ENCODE measurements at regions not wholly inside any gene's neighbourhood (a gene's known extent, or its start where the extent isn't known, plus 50 kb on each side); places are given as distances from the start of the nearest gene placed in this dataset.

- no peak overlapping the region; the same call in 1 of the 2 replicates for H2AK5ac ChIP-seq (ENCODE audit: low read depth, low read length)
- peak overlapping the region; percentile 47 for H3K4ac ChIP-seq (replicated peaks; ENCODE audit: insufficient read length, low read depth, low read length)
- H3K4me2 ChIP-seq (ENCODE audit: insufficient read depth in 1 of 2, low read depth in 2 of 2, low read length in 2 of 2): no peak overlapping the region
- no peak overlapping the region for H3K23ac ChIP-seq (ENCODE audit: insufficient read length)
- no peaks in the 10 kb centered on the region for H3K79me1 ChIP-seq (ENCODE audit: low read depth, low read length)
- H4K20me1 ChIP-seq (replicated peaks in 1 of 2; ENCODE audit: control insufficient read depth in 1 of 2, insufficient read depth in 2 of 2, low read length in 2 of 2): no peaks in the 10 kb centered on the region
- no peak overlapping the region for H3K4me3 ChIP-seq (ENCODE audit: extremely low read depth in 1 of 4, insufficient read depth in 2 of 4, low read depth in 3 of 4, low read length in 4 of 4)
- H3K27me3 ChIP-seq (replicated peaks in 1 of 4; ENCODE audit: control insufficient read depth in 3 of 4, extremely low read depth in 1 of 4, insufficient read depth in 3 of 4, low read length in 3 of 4): no peaks in the 10 kb centered on the region; a peak in 2 of 7 replicates
- no peak overlapping the region for H2BK15ac ChIP-seq (ENCODE audit: low read length)
- no peak overlapping the region; the same call in 1 of the 2 replicates for H3K27ac ChIP-seq (ENCODE audit: low read depth, low read length)
- H4K91ac ChIP-seq (replicated peaks; ENCODE audit: insufficient read length, low read length): peak overlapping the region; percentile 75
- DNase-seq (ENCODE audit: low read depth in 1 of 2, low spot score in 2 of 2) (no peak), FAIRE-seq (no peak)
- peak overlapping the region; percentile 45 for H4K5ac ChIP-seq (ENCODE audit: insufficient read length, low read depth, low read length)
- no peaks in the 10 kb centered on the region for H3K23me2 ChIP-seq (ENCODE audit: low read depth, low read length)
- H3K9ac ChIP-seq (replicated peaks in 1 of 4; ENCODE audit: extremely low read depth in 1 of 4, low read depth in 3 of 4, low read length in 3 of 4): no peak overlapping the region
- TF ChIP-seq TAF1 (IDR thresholded peaks at IDR 0.05; ENCODE audit: low read depth, low read length) (0 out of 2 replicates have a peak, but pooled peaks have one; percentile 22), ATF2 (IDR thresholded peaks at IDR 0.05; ENCODE audit: low read length) (no peak), TBP (IDR thresholded peaks at IDR 0.05; ENCODE audit: low read depth, low read length) (peak; percentile 51; the same call in 1 of the 2 replicates), CTBP2 (IDR thresholded peaks at IDR 0.05; ENCODE audit: borderline replicate concordance, insufficient read depth, insufficient read length, low read length) (no peak)
- H2BK5ac ChIP-seq (ENCODE audit: low read depth, low read length): peak overlapping the region; percentile 38; the same call in 1 of the 2 replicates
- H3K14ac ChIP-seq (ENCODE audit: insufficient read length): no peak overlapping the region
- H3K18ac ChIP-seq (ENCODE audit: extremely low read depth, low read length): peak overlapping the region; percentile 84; the same call in 1 of the 2 replicates
- no peaks in the 10 kb centered on the region for H3K79me2 ChIP-seq (ENCODE audit: control insufficient read depth in 1 of 2, insufficient read depth in 2 of 2, low read length in 2 of 2)
- POLR2A ChIA-PET (ENCODE audit: partially characterized antibody): interaction anchor here (0.7 to 2.0 kb wide), 13 partner anchors 8 to 138 kb away, joined by 3 to 9 read pairs (median 4); partner anchors contain the start of gene MSH6
- no peaks in the 10 kb centered on the region for H3K36me3 ChIP-seq (ENCODE audit: control insufficient read depth in 2 of 4, insufficient read depth in 4 of 4, low read length in 3 of 4)
- CTCF ChIA-PET (ENCODE audit: partially characterized antibody): interaction anchor here (0.6 to 7.0 kb wide), 49 partner anchors 8 to 255 kb away, joined by 3 to 73 read pairs (median 5); no protein-coding TSS in a partner anchor
- H2BK12ac ChIP-seq (ENCODE audit: low read depth, low read length): peak overlapping the region; percentile 72; the same call in 1 of the 2 replicates
- H2BK120ac ChIP-seq (replicated peaks; ENCODE audit: low read depth, low read length): peak overlapping the region; percentile 81
- WGBS, 2 experiments (ENCODE audit: extremely low coverage in 1 of 2, insufficient coverage in 1 of 2, insufficient read length in 1 of 2, insufficient replicate concordance in 2 of 2, low coverage in 1 of 2, low lambda C conversion rate in 2 of 2, missing lambda C conversion rate in 1 of 2): 54% methylated on average over 15 of the region's 15 CpGs; no CpG with 5 or more reads in 1 of the 2 experiments
- H3K56ac ChIP-seq (replicated peaks; ENCODE audit: insufficient read length, low read depth, low read length): no peak overlapping the region
- H3K4me1 ChIP-seq (replicated peaks in 1 of 4; ENCODE audit: control insufficient read depth in 3 of 4, insufficient read depth in 4 of 4, low read length in 3 of 4): peaks cover 9 to 19% (median 17%) of the 10 kb centered on the region in 4 experiments
- peak overlapping the region; percentile 18 for H2BK20ac ChIP-seq (ENCODE audit: low read length)
- peak overlapping the region; percentile 9; the same call in 1 of the 2 replicates for H2AFZ ChIP-seq (ENCODE audit: low read length)
- H3K9me3 ChIP-seq (ENCODE audit: insufficient read depth in 2 of 2, low read depth in 1 of 2, low read length in 1 of 2): no peaks in the 10 kb centered on the region
- no peak overlapping the region for H4K8ac ChIP-seq (ENCODE audit: extremely low read depth, insufficient read depth, low read length)
These were observed 84.2 kb upstream of the KCNK12 start for GRCh38 chr2:47654790-47655562.

Measured in H1 (cell line).